Mesothelial cell of epicardium (in vitro differentiated cells): ENCODE measurements at regions not wholly inside any gene's neighbourhood (a gene's known extent, or its start where the extent isn't known, plus 50 kb on each side); places are given as distances from the start of the nearest gene placed in this dataset.
"Not testable (repeated sequence)": the region's sequence is repeated elsewhere in the genome, so short reads cannot be mapped to it uniquely, and the experiment has no call there.

Experiments
- DNase-seq, 2 experiments: peaks; one replicate each; pipeline ENCODE4 v3.0.0; 2021; ENCODE audit warnings: low spot score in 2 of 2; ENCODE audit not compliant: unreplicated experiment in 2 of 2
- H3K27ac Mint-ChIP-seq: 2 replicates; pipeline ENCODE4 v1.8.0; 2021; ENCODE audit warnings: mixed read lengths
- H3K27me3 Mint-ChIP-seq: 2 replicates; pipeline ENCODE4 v1.8.0; 2021; ENCODE audit warnings: low read depth, mixed read lengths
- H3K36me3 Mint-ChIP-seq: 2 replicates; pipeline ENCODE4 v1.8.0; 2021; ENCODE audit warnings: mixed read lengths
- H3K4me1 Mint-ChIP-seq: 2 replicates; pipeline ENCODE4 v1.8.0; 2021; ENCODE audit warnings: mixed read lengths
- H3K4me3 Mint-ChIP-seq: 2 replicates; pipeline ENCODE4 v1.8.0; 2021; ENCODE audit warnings: mild to moderate bottlenecking, moderate library complexity, mixed read lengths
- H3K9me3 Mint-ChIP-seq: 2 replicates; pipeline ENCODE4 v1.8.0; 2021; ENCODE audit warnings: mixed read lengths
- CTCF ChIP-seq: fragments of 200-600 bp; sonication (generic); IDR thresholded peaks from one replicate; pipeline ENCODE4 v1.5.0; 2021; ENCODE audit warnings: antibody characterized with exemption; ENCODE audit not compliant: unreplicated experiment

- H3K36me3 Mint-ChIP-seq = no peaks in the 10 kb centered on the region
- H3K27me3 Mint-ChIP-seq = no peaks in the 10 kb centered on the region
- peak; percentile 32 to 67 for DNase-seq
- H3K27ac Mint-ChIP-seq = peak overlapping the region; percentile 99
- peaks cover 6% of the 10 kb centered on the region for H3K9me3 Mint-ChIP-seq
- peaks cover 50% of the 10 kb centered on the region for H3K4me1 Mint-ChIP-seq
- H3K4me3 Mint-ChIP-seq = no peak overlapping the region
- TF ChIP-seq CTCF = no peak
These were observed 87.3 kb downstream of the ACAA2 start for GRCh38 chr18:49725809-49726674.

- H3K27me3 Mint-ChIP-seq = no peaks in the 10 kb centered on the region
- no peaks in the 10 kb centered on the region for H3K36me3 Mint-ChIP-seq
- no peak for TF ChIP-seq CTCF
- no peak for DNase-seq
- no peak overlapping the region for H3K4me3 Mint-ChIP-seq
- peaks cover 32% of the 10 kb centered on the region for H3K4me1 Mint-ChIP-seq
- H3K9me3 Mint-ChIP-seq = peaks cover 6% of the 10 kb centered on the region
- peak overlapping the region; percentile 95 for H3K27ac Mint-ChIP-seq
These were observed 89.6 kb downstream of the ACAA2 start for GRCh38 chr18:49723648-49724180.

- Mint-ChIP-seq H3K27ac (no peak overlapping the region), H3K9me3 (peaks cover 6% of the 10 kb centered on the region), H3K4me3 (no peak overlapping the region), H3K4me1 (peaks cover 32% of the 10 kb centered on the region), H3K27me3 (no peaks in the 10 kb centered on the region), H3K36me3 (no peaks in the 10 kb centered on the region)
- no peak for DNase-seq
- TF ChIP-seq CTCF = no peak
These were observed 90.9 kb downstream of the ACAA2 start for GRCh38 chr18:49722477-49722876.

GRCh38 chr18:49721981-49722380 is 91.4 kb downstream of the ACAA2 start:
- H3K36me3 Mint-ChIP-seq = no peaks in the 10 kb centered on the region
- H3K27me3 Mint-ChIP-seq = no peaks in the 10 kb centered on the region
- no peak for TF ChIP-seq CTCF
- H3K4me1 Mint-ChIP-seq = peaks cover 32% of the 10 kb centered on the region
- no peak for DNase-seq
- peaks cover 6% of the 10 kb centered on the region for H3K9me3 Mint-ChIP-seq
- no peak overlapping the region for H3K27ac Mint-ChIP-seq
- no peak overlapping the region for H3K4me3 Mint-ChIP-seq

GRCh38 chr18:49720944-49721343 is 92.4 kb downstream of the ACAA2 start:
- not testable (repeated sequence) for H3K4me3 Mint-ChIP-seq, H3K9me3 Mint-ChIP-seq, H3K27me3 Mint-ChIP-seq, H3K27ac Mint-ChIP-seq, DNase-seq, H3K36me3 Mint-ChIP-seq
- peaks cover 23% of the 10 kb centered on the region for H3K4me1 Mint-ChIP-seq

- Mint-ChIP-seq H3K4me1 (peaks cover 2% of the 10 kb centered on the region), H3K9me3 (peaks cover 26% of the 10 kb centered on the region), H3K4me3 (no peak overlapping the region), H3K27me3 (no peaks in the 10 kb centered on the region), H3K36me3 (no peaks in the 10 kb centered on the region), H3K27ac (no peak overlapping the region)
- no peak for DNase-seq
- TF ChIP-seq CTCF = no peak
These were observed 95.7 kb downstream of the ACAA2 start for GRCh38 chr18:49717617-49718016.
